Hematopoietic multipotent progenitor cell (in vitro differentiated cells): ENCODE measurements at regions not wholly inside any gene's neighbourhood (a gene's known extent, or its start where the extent isn't known, plus 50 kb on each side); places are given as distances from the start of the nearest gene placed in this dataset.
"Not testable (repeated sequence)": the region's sequence is repeated elsewhere in the genome, so short reads cannot be mapped to it uniquely, and the experiment has no call there.

Experiments
- DNase-seq, 3 donors: peaks; one replicate each; pipeline ENCODE4 v3.0.0-alpha.2; 2011 to 2015; ENCODE audit warnings: low read depth in 2 of 3, low spot score in 2 of 3

GRCh38 chr2:37802211-37802752 is 122.8 kb upstream of the RMDN2 start:
- DNase-seq: no peak

GRCh38 chr2:37802899-37803379 is 122.1 kb upstream of the RMDN2 start:
- DNase-seq: no peak

GRCh38 chr2:37806004-37806403 is 119.1 kb upstream of the RMDN2 start:
- not testable (repeated sequence) for DNase-seq

- DNase-seq: peak in 1 of 3 donors; percentile 52
These were observed 115.6 kb upstream of the RMDN2 start for GRCh38 chr2:37809525-37809924.

- no peak for DNase-seq
These were observed 115.0 kb upstream of the RMDN2 start for GRCh38 chr2:37809931-37810570.

- peak in 1 of 3 donors; percentile 21 for DNase-seq
These were observed 112.7 kb upstream of the RMDN2 start for GRCh38 chr2:37812414-37812813.

GRCh38 chr2:37812941-37813730 is 112.0 kb upstream of the RMDN2 start:
- DNase-seq: no peak

- DNase-seq: no peak
These were observed 109.1 kb upstream of the RMDN2 start for GRCh38 chr2:37816036-37816435.

- no peak for DNase-seq
These were observed 108.4 kb upstream of the RMDN2 start for GRCh38 chr2:37816686-37817085.

GRCh38 chr2:37819186-37819585 is 105.9 kb upstream of the RMDN2 start:
- no peak for DNase-seq

- DNase-seq: no peak
These were observed 104.6 kb upstream of the RMDN2 start for GRCh38 chr2:37820471-37820986.

- peak in 1 of 3 donors; percentile 37 for DNase-seq
These were observed 99.5 kb upstream of the RMDN2 start for GRCh38 chr2:37825586-37825985.

GRCh38 chr2:37826611-37827010 is 98.5 kb upstream of the RMDN2 start:
- no peak for DNase-seq

- no peak for DNase-seq
These were observed 97.6 kb upstream of the RMDN2 start for GRCh38 chr2:37827455-37827854.

- no peak for DNase-seq
These were observed 97.1 kb upstream of the RMDN2 start for GRCh38 chr2:37827911-37828511.

- DNase-seq: peak in 2 of 3 donors; percentile 68 to 72
These were observed 95.9 kb upstream of the RMDN2 start for GRCh38 chr2:37829202-37829601.

GRCh38 chr2:37829616-37830395 is 95.3 kb upstream of the RMDN2 start:
- no peak for DNase-seq

- DNase-seq: no peak
These were observed 94.5 kb upstream of the RMDN2 start for GRCh38 chr2:37830636-37831035.

GRCh38 chr2:37831081-37831780 is 93.9 kb upstream of the RMDN2 start:
- DNase-seq: no peak
